H1 (cell line): ENCODE measurements at regions not wholly inside any gene's neighbourhood (a gene's known extent, or its start where the extent isn't known, plus 50 kb on each side); places are given as distances from the start of the nearest gene placed in this dataset.

ENCODE experiments used
- CHD7 ChIP-seq: fragments of 300-600 bp; sonication (generic); IDR thresholded peaks from 2 replicates; pipeline ENCODE4 v1.7.1; 2012; ENCODE audit warnings: low read length, moderate library complexity, mild to moderate bottlenecking, inconsistent platforms; ENCODE audit not compliant: insufficient replicate concordance
- GTF2F1 ChIP-seq: IDR thresholded peaks from 2 replicates; pipeline ENCODE4 v1.6.1; 2012; ENCODE audit warnings: low read depth, low read length, improper control_type of control experiment, borderline replicate concordance
- PHF8 ChIP-seq: fragments of 200-600 bp; sonication (generic); conservative IDR thresholded peaks from 2 replicates; pipeline ENCODE4 v1.7.1; 2012; ENCODE audit warnings: low read depth, mild to moderate bottlenecking, inconsistent platforms, low read length, moderate library complexity
- RNF2 ChIP-seq: fragments of 200-900, 300-1000 bp; sonication (generic); IDR thresholded peaks from 2 replicates; pipeline ENCODE4 v1.7.1; 2016; ENCODE audit warnings: borderline replicate concordance, low read depth, mild to moderate bottlenecking, antibody characterized with exemption, low read length; ENCODE audit not compliant: poor library complexity, severe bottlenecking; ENCODE audit errors: missing control alignments
- SIN3A ChIP-seq, 2 experiments: IDR thresholded peaks in 1 of 2; conservative IDR thresholded peaks in 1 of 2; 2 replicates each; pipeline ENCODE4 v1.6.1; 2011 to 2012; ENCODE audit warnings: low read length in 2 of 2, improper control_type of control experiment in 1 of 2, low read depth in 1 of 2, mild to moderate bottlenecking in 1 of 2

- no peak for TF ChIP-seq CHD7
- TF ChIP-seq SIN3A (conservative IDR thresholded peaks at IDR 0.05 in 1 of 2, IDR thresholded peaks at IDR 0.05 in 1 of 2; ENCODE audit: low read depth in 1 of 2, low read length in 2 of 2): no peak
- TF ChIP-seq RNF2: no peak
- TF ChIP-seq PHF8: no peak
- TF ChIP-seq GTF2F1: no peak
Measured at GRCh38 chr4:180310616-180311015, 1932.6 kb upstream of the TENM3 start (continued).
